H1 (cell line): ENCODE measurements at regions not wholly inside any gene's neighbourhood (a gene's known extent, or its start where the extent isn't known, plus 50 kb on each side); places are given as distances from the start of the nearest gene placed in this dataset.

Experiments
- CTCF ChIA-PET: fragments of 300-600 bp; sonication (Branson Sonifier 250); formaldehyde crosslinking; loops from one replicate; lab custom pipeline; 2021; ENCODE audit not compliant: partially characterized antibody; lab: Charles Lee
- POLR2A ChIA-PET: fragments of 300-600 bp; sonication (Branson Sonifier 250); formaldehyde crosslinking; loops from one replicate; lab custom pipeline; 2021; ENCODE audit warnings: inconsistent platforms; ENCODE audit not compliant: partially characterized antibody; lab: Charles Lee
- DNase-seq, 2 experiments: peaks; one replicate each; pipeline versions ENCODE4 v3.0.0 to v3.0.0-alpha.2; 2010 to 2022; ENCODE audit warnings: low spot score in 2 of 2, low read depth in 1 of 2, mixed read lengths in 1 of 2
- FAIRE-seq: peaks from 2 replicates; lab custom pipeline; 2011; peaks lifted over from hg19 to GRCh38; lab: Jason Lieb, UNC
- H2AFZ ChIP-seq: 2 replicates; pipeline ENCODE4 v1.8.1; 2012; ENCODE audit warnings: low read length, inconsistent platforms
- H2AK5ac ChIP-seq: 2 replicates; pipeline ENCODE4 v1.6.1; 2013; ENCODE audit warnings: low read depth, low read length
- H2BK120ac ChIP-seq: replicated peaks from 2 replicates; pipeline ENCODE3; 2013; ENCODE audit warnings: low read depth, low read length, inconsistent platforms
- H2BK12ac ChIP-seq: 2 replicates; pipeline ENCODE4 v1.6.1; 2013; ENCODE audit warnings: low read depth, low read length
- H2BK15ac ChIP-seq: 2 replicates; pipeline ENCODE4 v1.6.1; 2013; ENCODE audit warnings: low read length
- H2BK20ac ChIP-seq: 2 replicates; pipeline ENCODE4 v1.6.1; 2013; ENCODE audit warnings: low read length
- H2BK5ac ChIP-seq: 2 replicates; pipeline ENCODE4 v1.6.1; 2013; ENCODE audit warnings: low read depth, low read length
- H3K14ac ChIP-seq: 2 replicates; pipeline ENCODE4 v1.6.1; 2013; ENCODE audit warnings: inconsistent platforms; ENCODE audit not compliant: insufficient read length
- H3K18ac ChIP-seq: 2 replicates; pipeline ENCODE4 v1.6.1; 2013; ENCODE audit warnings: low read length; ENCODE audit errors: extremely low read depth
- H3K23ac ChIP-seq: 2 replicates; pipeline ENCODE4 v1.6.1; 2013; ENCODE audit warnings: inconsistent platforms; ENCODE audit not compliant: insufficient read length
- H3K23me2 ChIP-seq: 2 replicates; pipeline ENCODE4 v1.6.1; 2013; ENCODE audit warnings: low read depth, low read length
- H3K27ac ChIP-seq: 2 replicates; pipeline ENCODE4 v1.6.1; 2011; ENCODE audit warnings: low read depth, low read length, inconsistent platforms
- H3K27me3 ChIP-seq, 4 experiments: replicated peaks in 1 of 4; 1 replicate in 1 of 4; 2 replicates in 3 of 4; pipeline versions ENCODE4 v1.6.1 to v1.8.1; 2011 to 2013; ENCODE audit warnings: low read length in 3 of 4, mild to moderate bottlenecking in 3 of 4, inconsistent platforms in 2 of 4, mixed read lengths in 2 of 4, moderate library complexity in 1 of 4; ENCODE audit not compliant: control insufficient read depth in 3 of 4, insufficient read depth in 3 of 4; ENCODE audit errors: extremely low read depth in 1 of 4
- H3K36me3 ChIP-seq, 4 experiments: 2 replicates each; pipeline versions ENCODE4 v1.6.1 to v1.8.1; 2011 to 2013; ENCODE audit warnings: mild to moderate bottlenecking in 4 of 4, low read length in 3 of 4, moderate library complexity in 2 of 4, control low read depth in 1 of 4, inconsistent platforms in 1 of 4; ENCODE audit not compliant: insufficient read depth in 4 of 4, control insufficient read depth in 2 of 4
- H3K4ac ChIP-seq: replicated peaks from 2 replicates; pipeline ENCODE3; 2013; ENCODE audit warnings: low read length, low read depth, mixed read lengths, inconsistent platforms; ENCODE audit not compliant: insufficient read length
- H3K4me1 ChIP-seq, 4 experiments: replicated peaks in 1 of 4; 1 replicate in 1 of 4; 2 replicates in 3 of 4; pipeline versions ENCODE4 v1.6.1 to v1.8.1; 2011 to 2013; ENCODE audit warnings: low read length in 3 of 4, inconsistent platforms in 2 of 4, mixed read lengths in 1 of 4; ENCODE audit not compliant: insufficient read depth in 4 of 4, control insufficient read depth in 3 of 4
- H3K4me2 ChIP-seq, 2 experiments: 2 replicates each; pipeline versions ENCODE4 v1.6.1 to v1.8.1; 2011 to 2013; ENCODE audit warnings: low read depth in 2 of 2, low read length in 2 of 2, control low read depth in 1 of 2, inconsistent platforms in 1 of 2, mild to moderate bottlenecking in 1 of 2; ENCODE audit not compliant: insufficient read depth in 1 of 2
- H3K4me3 ChIP-seq, 4 experiments: fragments of 200-600, 300-600 bp in 1 of 4; sonication (generic), shearing (Covaris generic), sonication (Bioruptor Twin) in 1 of 4; 2 replicates each; pipeline versions ENCODE4 v1.5.1 to v1.8.1; 2011 to 2016; ENCODE audit warnings: low read length in 4 of 4, low read depth in 3 of 4, control low read depth in 2 of 4, inconsistent platforms in 2 of 4, mild to moderate bottlenecking in 2 of 4, mixed read lengths in 1 of 4, moderate library complexity in 1 of 4; ENCODE audit not compliant: insufficient read depth in 2 of 4; ENCODE audit errors: extremely low read depth in 1 of 4
- H3K56ac ChIP-seq: replicated peaks from 2 replicates; pipeline ENCODE3; 2013; ENCODE audit warnings: low read depth, mild to moderate bottlenecking, mixed read lengths, low read length, inconsistent platforms; ENCODE audit not compliant: insufficient read length
- H3K79me1 ChIP-seq: 2 replicates; pipeline ENCODE4 v1.6.1; 2013; ENCODE audit warnings: low read depth, low read length, control low read depth
- H3K79me2 ChIP-seq, 2 experiments: 2 replicates each; pipeline versions ENCODE4 v1.6.1 to v1.8.1; 2012 to 2013; ENCODE audit warnings: low read length in 2 of 2, mild to moderate bottlenecking in 2 of 2, inconsistent platforms in 1 of 2; ENCODE audit not compliant: insufficient read depth in 2 of 2, control insufficient read depth in 1 of 2
- H3K9ac ChIP-seq, 4 experiments: replicated peaks in 1 of 4; 1 replicate in 1 of 4; 2 replicates in 3 of 4; pipeline versions ENCODE4 v1.6.1 to v1.8.1; 2011 to 2013; ENCODE audit warnings: low read depth in 3 of 4, low read length in 3 of 4, control low read depth in 2 of 4, mild to moderate bottlenecking in 2 of 4, moderate library complexity in 2 of 4, inconsistent platforms in 1 of 4; ENCODE audit errors: extremely low read depth in 1 of 4
- H3K9me3 ChIP-seq, 2 experiments: 2 replicates each; pipeline versions ENCODE4 v1.6.1 to v1.8.1; 2012 to 2013; ENCODE audit warnings: mild to moderate bottlenecking in 2 of 2, moderate library complexity in 2 of 2, control low read depth in 1 of 2, inconsistent platforms in 1 of 2, low read depth in 1 of 2, low read length in 1 of 2, mixed read lengths in 1 of 2; ENCODE audit not compliant: insufficient read depth in 2 of 2
- H4K20me1 ChIP-seq, 2 experiments: replicated peaks in 1 of 2; 2 replicates each; pipeline versions ENCODE3 to v1.8.1; 2011 to 2013; ENCODE audit warnings: inconsistent platforms in 2 of 2, low read length in 2 of 2, mild to moderate bottlenecking in 1 of 2; ENCODE audit not compliant: insufficient read depth in 2 of 2, control insufficient read depth in 1 of 2
- H4K5ac ChIP-seq: 2 replicates; pipeline ENCODE4 v1.6.1; 2013; ENCODE audit warnings: low read length, low read depth, mixed read lengths, inconsistent platforms; ENCODE audit not compliant: insufficient read length
- H4K8ac ChIP-seq: 2 replicates; pipeline ENCODE4 v1.8.0; 2013; ENCODE audit warnings: mild to moderate bottlenecking, moderate library complexity, low read length, inconsistent platforms; ENCODE audit not compliant: insufficient read depth; ENCODE audit errors: extremely low read depth
- H4K91ac ChIP-seq: replicated peaks from 2 replicates; pipeline ENCODE3; 2013; ENCODE audit warnings: low read length, mixed read lengths, inconsistent platforms; ENCODE audit not compliant: insufficient read length
- BCL11A ChIP-seq, 2 experiments: IDR thresholded peaks; one replicate each; pipeline ENCODE4 v1.6.1; 2011; ENCODE audit warnings: low read depth in 2 of 2, low read length in 2 of 2, mild to moderate bottlenecking in 2 of 2
- TAF1 ChIP-seq: IDR thresholded peaks from 2 replicates; pipeline ENCODE4 v1.6.1; 2011; ENCODE audit warnings: mild to moderate bottlenecking, low read depth, low read length
- WGBS, 2 experiments: shearing (Covaris generic) in 1 of 2; methylation state at CpG; one replicate each; pipeline versions ENCODE4 v1.1.6 to v1.1.7; 2013 to 2015; ENCODE audit warnings: low lambda C conversion rate in 2 of 2, mixed read lengths in 2 of 2, inconsistent platforms in 1 of 2, low coverage in 1 of 2, missing lambda C conversion rate in 1 of 2; ENCODE audit not compliant: insufficient replicate concordance in 2 of 2, insufficient coverage in 1 of 2, insufficient read length in 1 of 2; ENCODE audit errors: extremely low coverage in 1 of 2, missing lambda C conversion rate in 1 of 2; 5-methylcytosine and 5-hydroxymethylcytosine counted together

DNA sequence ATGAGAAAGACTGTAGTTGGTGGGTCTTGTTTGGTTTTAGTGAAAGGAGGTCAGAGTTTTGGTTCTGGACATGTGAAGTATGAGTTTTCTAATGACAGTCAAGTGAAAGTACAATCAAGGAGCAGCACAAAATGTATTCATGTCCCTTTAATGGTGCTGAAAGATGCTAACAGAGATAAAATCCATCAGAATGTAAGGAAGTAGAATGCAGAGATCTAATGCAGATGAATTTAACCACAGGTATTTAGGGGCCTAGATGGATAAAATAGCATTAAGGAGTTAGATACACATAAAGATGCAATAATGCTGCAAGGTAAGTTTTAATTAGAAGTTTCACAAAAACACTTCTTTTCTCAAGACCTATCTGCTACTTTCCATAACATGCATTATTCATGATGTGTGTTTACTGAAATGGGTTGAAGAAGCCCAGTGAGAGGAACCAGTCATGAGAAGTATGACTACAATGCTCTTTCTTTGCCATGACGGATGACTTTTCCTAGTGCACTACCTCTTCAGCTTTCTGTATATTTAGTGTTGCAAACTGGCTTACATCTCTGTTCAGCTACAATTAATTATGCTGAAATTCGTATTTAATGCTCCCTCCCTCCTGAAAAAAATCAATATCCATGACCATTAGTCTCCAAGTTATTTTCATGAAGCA is 222.9 kb upstream of the HTR2A start:
- no peak overlapping the region for H3K4me2 ChIP-seq
- H4K20me1 ChIP-seq, result no peaks in the 10 kb centered on the region
- H4K8ac ChIP-seq, result no peak overlapping the region
- no peak overlapping the region for H4K91ac ChIP-seq
- CTCF ChIA-PET, result interaction anchor here (1.3 to 1.4 kb wide), 2 partner anchors 18 to 157 kb away, joined by 3 to 4 read pairs; no protein-coding TSS in a partner anchor
- H3K27ac ChIP-seq, result no peak overlapping the region
- no peak overlapping the region for H3K4ac ChIP-seq
- H2BK20ac ChIP-seq, result no peak overlapping the region
- H2BK15ac ChIP-seq, result no peak overlapping the region
- H2BK120ac ChIP-seq, result no peak overlapping the region
- H3K4me1 ChIP-seq, result peaks cover 0 to 4% (median 0%) of the 10 kb centered on the region in 4 experiments; a peak in 3 of 7 replicates
- no peak for DNase-seq
- no peak overlapping the region for H2AFZ ChIP-seq
- no peak overlapping the region for H3K23ac ChIP-seq
- no peak overlapping the region for H4K5ac ChIP-seq
- WGBS, 2 experiments, result 91% methylated on average over 2 of the region's 2 CpGs; no CpG with 5 or more reads in 1 of the 2 experiments
- H2AK5ac ChIP-seq, result no peak overlapping the region
- H3K27me3 ChIP-seq, result no peaks in the 10 kb centered on the region
- no peak overlapping the region for H2BK5ac ChIP-seq
- no peak for TF ChIP-seq BCL11A (IDR thresholded peaks at IDR 0.05; ENCODE audit: low read depth in 2 of 2, low read length in 2 of 2)
- TF ChIP-seq TAF1, result no peak
- POLR2A ChIA-PET, result no interaction called here
- H3K9me3 ChIP-seq, result no peaks in the 10 kb centered on the region
- no peaks in the 10 kb centered on the region for H3K79me1 ChIP-seq
- H3K14ac ChIP-seq, result no peak overlapping the region
- no peak for FAIRE-seq
- no peak overlapping the region for H3K4me3 ChIP-seq
- H3K9ac ChIP-seq, result no peak overlapping the region
- no peak overlapping the region for H3K56ac ChIP-seq
- H3K23me2 ChIP-seq, result no peaks in the 10 kb centered on the region
- H3K36me3 ChIP-seq, result no peaks in the 10 kb centered on the region
- H3K18ac ChIP-seq, result no peak overlapping the region
- no peaks in the 10 kb centered on the region for H3K79me2 ChIP-seq
- H2BK12ac ChIP-seq, result no peak overlapping the region
